Caco-2 (cell line): ENCODE measurements at regions not wholly inside any gene's neighbourhood (a gene's known extent, or its start where the extent isn't known, plus 50 kb on each side); places are given as distances from the start of the nearest gene placed in this dataset.

ENCODE experiments used
- BruUV-seq: library from RNA; stranded (reverse); fragments of 400-500 nt; replicated peaks from 2 replicates; lab custom pipeline; 2021; lab: Mats Ljungman, UMichigan
- CTCF ChIA-PET: fragments of 300-600 bp; sonication (Branson Sonifier 250); formaldehyde crosslinking; loops from one replicate; lab custom pipeline; 2022; ENCODE audit warnings: antibody characterized with exemption; lab: Charles Lee
- POLR2A ChIA-PET: fragments of 300-600 bp; sonication (Branson Sonifier 250); formaldehyde crosslinking; loops from one replicate; lab custom pipeline; 2022; ENCODE audit warnings: antibody characterized with exemption; lab: Charles Lee
- DNase-seq, 2 experiments: peaks; one replicate each; pipeline versions ENCODE4 v3.0.0 to v3.0.0-alpha.2; 2020 to 2022
- H3K27me3 ChIP-seq: replicated peaks from 2 replicates; pipeline ENCODE4 v1.6.0; 2011; ENCODE audit warnings: low read length; ENCODE audit not compliant: control insufficient read depth, insufficient read depth
- H3K36me3 ChIP-seq: 2 replicates; pipeline ENCODE4 v1.5.1; 2011; ENCODE audit warnings: low read length; ENCODE audit not compliant: control insufficient read depth, insufficient read depth
- H3K4me1 ChIP-seq: fragments of 250-450 bp; sonication (Bioruptor Pico); 2 replicates; pipeline ENCODE4 v1.5.1; 2020; ENCODE audit warnings: mild to moderate bottlenecking
- H3K4me3 ChIP-seq: 2 replicates; pipeline ENCODE4 v1.5.1; 2011; ENCODE audit warnings: low read depth, mild to moderate bottlenecking, control low read depth, low read length
- H3K9me3 ChIP-seq: fragments of 250-450 bp; sonication (Bioruptor Pico); 2 replicates; pipeline ENCODE4 v1.5.1; 2020; ENCODE audit warnings: mild to moderate bottlenecking, moderate library complexity
- H3K27ac Mint-ChIP-seq: one replicate; pipeline ENCODE4 v1.8.0; 2022; ENCODE audit warnings: mixed read lengths; ENCODE audit not compliant: unreplicated experiment
- H3K27me3 Mint-ChIP-seq: one replicate; pipeline ENCODE4 v1.8.0; 2022; ENCODE audit warnings: mixed read lengths; ENCODE audit not compliant: insufficient read depth, unreplicated experiment
- H3K36me3 Mint-ChIP-seq: one replicate; pipeline ENCODE4 v1.8.0; 2022; ENCODE audit warnings: mild to moderate bottlenecking, mixed read lengths; ENCODE audit not compliant: insufficient read depth, unreplicated experiment
- H3K4me1 Mint-ChIP-seq: one replicate; pipeline ENCODE4 v1.8.0; 2022; ENCODE audit warnings: low read depth, mixed read lengths; ENCODE audit not compliant: unreplicated experiment
- H3K4me3 Mint-ChIP-seq: one replicate; pipeline ENCODE4 v1.8.0; 2022; ENCODE audit warnings: mild to moderate bottlenecking, moderate library complexity, mixed read lengths; ENCODE audit not compliant: unreplicated experiment
- H3K9me3 Mint-ChIP-seq: one replicate; pipeline ENCODE4 v1.8.0; 2022; ENCODE audit warnings: mixed read lengths; ENCODE audit not compliant: unreplicated experiment
- intact Hi-C: fragments of 100-400 bp; cut with micrococcal nuclease; formaldehyde crosslinking; loops from one replicate; pipeline ENCODE4 v1.10.0; 2022; ENCODE audit not compliant: unreplicated experiment
- TF ChIP-seq, protein P1 (sequence below), 2 experiments: fragments of 200-600 bp in 1 of 2; IDR thresholded peaks; 1 replicate in 1 of 2; 2 replicates in 1 of 2; pipeline versions ENCODE4 v1.5.1 to v1.8.0; 2011 to 2022; ENCODE audit warnings: antibody characterized with exemption in 1 of 2, control low read depth in 1 of 2, inconsistent platforms in 1 of 2, low read depth in 1 of 2, low read length in 1 of 2, mild to moderate bottlenecking in 1 of 2, moderate library complexity in 1 of 2; ENCODE audit not compliant: insufficient read depth in 1 of 2, severe bottlenecking in 1 of 2, unreplicated experiment in 1 of 2

DNA sequence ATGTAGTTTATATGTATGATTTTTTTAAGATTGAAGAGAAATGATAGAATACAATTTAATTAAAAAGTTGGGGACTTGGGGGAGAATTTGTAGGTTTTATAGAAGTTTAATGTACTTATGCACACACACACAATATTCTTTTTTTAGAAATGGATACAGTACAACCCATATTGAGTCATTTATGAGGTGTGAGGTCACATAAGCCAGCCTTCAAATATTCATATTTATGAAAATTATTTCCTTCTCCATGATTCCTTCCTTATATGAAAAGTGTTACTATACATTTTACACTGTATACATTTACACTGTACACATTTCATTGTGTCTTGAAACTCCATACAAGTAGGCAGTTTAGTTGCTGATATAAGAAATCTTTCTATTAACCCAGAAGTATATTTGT lies 96.2 kb upstream of the CHODL start:
- Histone ChIP-seq H3K9me3 (no peaks in the 10 kb centered on the region), H3K27me3 (no peaks in the 10 kb centered on the region), H3K4me1 (no peaks in the 10 kb centered on the region), H3K36me3 (no peaks in the 10 kb centered on the region), H3K4me3 (no peak overlapping the region)
- ChIA-PET CTCF (no interaction called here), POLR2A (no interaction called here)
- H3K36me3 Mint-ChIP-seq = no peaks in the 10 kb centered on the region
- H3K27ac Mint-ChIP-seq = no peak overlapping the region
- BruUV-seq = no TSS peak
- intact Hi-C loops = no loop called here
- H3K9me3 Mint-ChIP-seq = no peaks in the 10 kb centered on the region
- no peak for DNase-seq
- TF ChIP-seq, protein P1, sequence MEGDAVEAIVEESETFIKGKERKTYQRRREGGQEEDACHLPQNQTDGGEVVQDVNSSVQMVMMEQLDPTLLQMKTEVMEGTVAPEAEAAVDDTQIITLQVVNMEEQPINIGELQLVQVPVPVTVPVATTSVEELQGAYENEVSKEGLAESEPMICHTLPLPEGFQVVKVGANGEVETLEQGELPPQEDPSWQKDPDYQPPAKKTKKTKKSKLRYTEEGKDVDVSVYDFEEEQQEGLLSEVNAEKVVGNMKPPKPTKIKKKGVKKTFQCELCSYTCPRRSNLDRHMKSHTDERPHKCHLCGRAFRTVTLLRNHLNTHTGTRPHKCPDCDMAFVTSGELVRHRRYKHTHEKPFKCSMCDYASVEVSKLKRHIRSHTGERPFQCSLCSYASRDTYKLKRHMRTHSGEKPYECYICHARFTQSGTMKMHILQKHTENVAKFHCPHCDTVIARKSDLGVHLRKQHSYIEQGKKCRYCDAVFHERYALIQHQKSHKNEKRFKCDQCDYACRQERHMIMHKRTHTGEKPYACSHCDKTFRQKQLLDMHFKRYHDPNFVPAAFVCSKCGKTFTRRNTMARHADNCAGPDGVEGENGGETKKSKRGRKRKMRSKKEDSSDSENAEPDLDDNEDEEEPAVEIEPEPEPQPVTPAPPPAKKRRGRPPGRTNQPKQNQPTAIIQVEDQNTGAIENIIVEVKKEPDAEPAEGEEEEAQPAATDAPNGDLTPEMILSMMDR (IDR thresholded peaks at IDR 0.05; ENCODE audit: insufficient read depth in 1 of 2, low read depth in 1 of 2, low read length in 1 of 2, severe bottlenecking in 1 of 2, unreplicated experiment in 1 of 2) = no peak
- H3K4me3 Mint-ChIP-seq = no peak overlapping the region
- H3K4me1 Mint-ChIP-seq = no peaks in the 10 kb centered on the region
- H3K27me3 Mint-ChIP-seq = no peaks in the 10 kb centered on the region

DNA sequence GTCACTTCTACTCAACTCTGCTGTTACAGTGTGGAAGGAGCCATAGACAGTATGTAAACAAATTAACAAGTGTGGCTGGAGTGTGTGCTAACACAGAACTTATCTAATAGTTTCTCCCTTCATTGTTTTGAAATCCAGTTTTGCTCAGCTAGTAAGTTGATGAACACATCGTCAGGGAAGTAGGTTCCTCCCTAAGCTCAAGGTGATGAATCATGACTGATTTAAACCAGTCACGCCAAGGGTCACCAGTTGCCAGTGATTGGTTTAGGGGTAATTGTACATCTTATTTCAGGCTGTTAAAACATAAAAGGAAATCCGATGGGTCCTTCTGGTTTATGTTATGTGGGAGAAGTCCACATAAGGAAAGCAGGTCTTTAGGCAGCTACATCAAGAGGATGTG lies 97.0 kb upstream of the CHODL start:
- H3K27ac Mint-ChIP-seq = no peak overlapping the region
- H3K4me3 Mint-ChIP-seq = no peak overlapping the region
- intact Hi-C loops = no loop called here
- TF ChIP-seq, protein P1 (IDR thresholded peaks at IDR 0.05; ENCODE audit: insufficient read depth in 1 of 2, low read depth in 1 of 2, low read length in 1 of 2, severe bottlenecking in 1 of 2, unreplicated experiment in 1 of 2) = no peak
- ChIA-PET CTCF (no interaction called here), POLR2A (no interaction called here)
- no peaks in the 10 kb centered on the region for H3K27me3 Mint-ChIP-seq
- no peaks in the 10 kb centered on the region for H3K36me3 ChIP-seq
- no peaks in the 10 kb centered on the region for H3K27me3 ChIP-seq
- no peaks in the 10 kb centered on the region for H3K9me3 ChIP-seq
- BruUV-seq = no TSS peak
- H3K4me3 ChIP-seq = no peak overlapping the region
- DNase-seq = no peak
- no peaks in the 10 kb centered on the region for H3K4me1 Mint-ChIP-seq
- no peaks in the 10 kb centered on the region for H3K4me1 ChIP-seq
- no peaks in the 10 kb centered on the region for H3K36me3 Mint-ChIP-seq
- no peaks in the 10 kb centered on the region for H3K9me3 Mint-ChIP-seq

DNA sequence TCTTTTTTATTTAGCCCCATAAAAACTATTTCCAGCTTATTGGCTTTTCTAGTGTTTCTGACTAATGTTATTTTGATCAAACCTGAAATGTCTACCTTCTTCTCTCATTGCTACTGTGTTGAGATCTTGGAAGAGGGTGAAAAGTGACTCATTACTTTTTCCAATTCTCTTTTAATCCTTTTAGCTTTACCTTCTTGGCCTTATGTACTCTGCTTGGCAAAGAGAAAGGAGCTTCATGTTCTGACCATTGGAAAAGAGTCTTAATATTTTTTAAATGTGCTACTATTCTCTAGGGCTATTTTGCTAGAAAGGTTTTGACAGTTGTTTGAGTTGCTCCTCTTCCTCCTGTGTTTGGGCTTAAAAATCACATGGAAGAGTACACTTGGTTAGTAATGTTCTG lies 97.8 kb upstream of the CHODL start:
- intact Hi-C loops = no loop called here
- Mint-ChIP-seq H3K27ac (no peak overlapping the region), H3K36me3 (no peaks in the 10 kb centered on the region), H3K27me3 (no peaks in the 10 kb centered on the region), H3K9me3 (no peaks in the 10 kb centered on the region), H3K4me3 (no peak overlapping the region), H3K4me1 (no peaks in the 10 kb centered on the region)
- TF ChIP-seq, protein P1 (IDR thresholded peaks at IDR 0.05; ENCODE audit: insufficient read depth in 1 of 2, low read depth in 1 of 2, low read length in 1 of 2, severe bottlenecking in 1 of 2, unreplicated experiment in 1 of 2) = no peak
- Histone ChIP-seq H3K9me3 (no peaks in the 10 kb centered on the region), H3K36me3 (no peaks in the 10 kb centered on the region), H3K4me1 (no peaks in the 10 kb centered on the region), H3K4me3 (no peak overlapping the region), H3K27me3 (no peaks in the 10 kb centered on the region)
- no peak for DNase-seq
- POLR2A ChIA-PET = no interaction called here
- CTCF ChIA-PET = no interaction called here
- no TSS peak for BruUV-seq
